GM18499 (cell line): ENCODE measurements at regions not wholly inside any gene's neighbourhood (a gene's known extent, or its start where the extent isn't known, plus 50 kb on each side); places are given as distances from the start of the nearest gene placed in this dataset.

ENCODE experiments used
- ATAC-seq: cut with Tn5 transposase; IDR thresholded peaks from one replicate; pipeline ENCODE4 v1.9.1; 2021; ENCODE audit warnings: moderate number of reproducible peaks; ENCODE audit not compliant: insufficient read depth, unreplicated experiment

- ATAC-seq, result no peak
Measured at GRCh38 chr7:21193895-21194294, 234.0 kb upstream of the SP4 start.

DNA sequence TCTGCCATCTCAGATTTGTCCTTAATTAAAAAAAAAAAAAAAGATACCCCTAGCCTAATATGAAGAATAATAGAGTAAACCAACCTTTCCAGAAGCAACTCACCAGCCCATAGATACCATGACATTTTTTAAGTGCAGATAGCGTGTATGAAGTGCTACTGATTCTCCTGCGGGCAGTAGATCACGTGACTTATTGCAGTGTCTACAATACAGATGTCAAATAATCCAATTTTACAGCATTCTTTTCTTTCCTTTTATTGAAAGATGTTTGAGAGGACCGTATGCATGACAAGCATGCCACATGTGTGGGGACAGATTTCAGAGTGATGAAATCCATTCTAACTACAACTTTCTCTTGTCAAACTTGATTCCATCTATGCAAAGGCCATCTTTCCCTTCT is 232.9 kb upstream of the SP4 start:
- ATAC-seq, result no peak

GRCh38 chr7:21198921-21199320 is 229.0 kb upstream of the SP4 start:
- ATAC-seq, result no peak

GRCh38 chr7:21200503-21200902 is 227.4 kb upstream of the SP4 start:
- ATAC-seq, result no peak

DNA sequence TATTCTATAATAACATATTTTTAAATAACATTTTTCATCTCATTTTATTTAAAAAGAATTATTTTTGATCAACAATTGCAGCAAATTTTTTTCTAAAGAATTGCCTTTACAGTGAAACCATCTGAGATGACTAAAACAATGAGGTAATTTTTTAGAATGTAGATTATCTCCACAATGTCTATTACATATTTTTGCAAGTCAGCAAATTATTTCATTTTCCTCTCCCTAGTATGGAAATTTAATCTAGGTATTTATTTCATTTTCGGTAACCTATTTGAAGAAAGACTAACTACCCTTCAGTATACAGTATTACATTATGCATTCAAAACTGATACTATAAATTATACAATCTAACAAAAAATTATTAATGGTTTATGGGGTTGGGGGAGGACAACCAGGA is 213.2 kb upstream of the SP4 start:
- ATAC-seq, result no peak

GRCh38 chr7:21215307-21215706 is 212.6 kb upstream of the SP4 start:
- ATAC-seq, result no peak

DNA sequence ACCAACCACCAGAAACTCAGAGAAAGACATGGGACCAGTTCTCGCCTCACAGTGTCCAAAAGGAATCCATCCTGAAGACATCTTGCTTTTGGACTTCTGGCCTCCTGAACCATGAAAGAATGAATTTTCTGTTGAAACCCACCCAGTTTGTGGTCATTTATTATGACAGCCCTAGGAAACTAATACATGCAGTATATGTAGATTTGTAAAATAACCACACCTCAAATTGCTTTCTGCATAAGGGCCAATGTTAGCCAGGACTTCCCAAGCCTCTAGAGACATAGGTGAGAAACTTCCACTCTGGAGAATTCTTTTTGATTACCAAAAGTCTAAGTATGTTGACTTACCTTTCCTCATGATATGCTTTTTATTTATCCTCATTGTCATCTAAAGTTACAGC is 210.5 kb upstream of the SP4 start:
- ATAC-seq, result no peak

- no peak for ATAC-seq
Measured at GRCh38 chr7:21218155-21218554, 209.7 kb upstream of the SP4 start.

DNA sequence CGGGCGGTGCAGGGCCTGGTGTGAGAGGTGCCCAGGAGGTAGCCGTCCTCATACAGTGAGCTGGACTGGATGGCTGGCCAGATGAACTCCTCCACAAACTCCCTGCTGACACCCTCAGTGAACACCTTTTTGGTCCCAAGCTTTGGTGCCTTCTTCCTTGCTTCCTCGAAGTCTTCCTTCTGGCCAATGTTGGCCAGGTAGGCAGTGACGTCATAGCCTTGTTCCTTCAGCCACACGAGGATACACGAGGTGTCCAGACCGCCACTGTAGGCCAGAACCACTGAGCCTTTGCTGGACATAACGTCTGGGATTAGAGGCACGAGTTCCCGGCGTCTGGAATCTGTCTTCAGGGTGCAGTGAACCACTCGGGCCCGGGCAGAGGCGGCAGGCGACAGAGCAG is 206.8 kb upstream of the SP4 start:
- no peak for ATAC-seq

- ATAC-seq, result no peak
Measured at GRCh38 chr7:21238400-21239116, 189.3 kb upstream of the SP4 start.

DNA sequence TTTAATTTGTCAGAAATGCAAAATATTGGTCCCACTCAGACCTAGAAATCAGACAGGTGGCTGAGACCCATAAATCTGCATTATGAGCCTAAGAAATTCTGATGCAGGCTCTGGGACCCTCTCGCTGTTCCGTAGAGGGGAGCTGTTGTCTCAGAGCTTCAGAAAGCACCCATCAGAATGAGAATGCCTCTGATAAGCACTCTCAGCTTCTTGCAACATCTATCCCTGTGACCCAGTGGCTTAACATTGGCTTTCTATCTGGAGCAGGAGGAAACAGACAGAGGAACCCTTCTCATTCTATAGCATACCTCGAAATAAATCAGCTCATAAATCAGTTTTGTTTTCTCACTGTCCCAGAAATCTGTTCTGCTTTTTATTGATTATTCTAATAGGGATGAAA is 184.6 kb upstream of the SP4 start:
- no peak for ATAC-seq

DNA sequence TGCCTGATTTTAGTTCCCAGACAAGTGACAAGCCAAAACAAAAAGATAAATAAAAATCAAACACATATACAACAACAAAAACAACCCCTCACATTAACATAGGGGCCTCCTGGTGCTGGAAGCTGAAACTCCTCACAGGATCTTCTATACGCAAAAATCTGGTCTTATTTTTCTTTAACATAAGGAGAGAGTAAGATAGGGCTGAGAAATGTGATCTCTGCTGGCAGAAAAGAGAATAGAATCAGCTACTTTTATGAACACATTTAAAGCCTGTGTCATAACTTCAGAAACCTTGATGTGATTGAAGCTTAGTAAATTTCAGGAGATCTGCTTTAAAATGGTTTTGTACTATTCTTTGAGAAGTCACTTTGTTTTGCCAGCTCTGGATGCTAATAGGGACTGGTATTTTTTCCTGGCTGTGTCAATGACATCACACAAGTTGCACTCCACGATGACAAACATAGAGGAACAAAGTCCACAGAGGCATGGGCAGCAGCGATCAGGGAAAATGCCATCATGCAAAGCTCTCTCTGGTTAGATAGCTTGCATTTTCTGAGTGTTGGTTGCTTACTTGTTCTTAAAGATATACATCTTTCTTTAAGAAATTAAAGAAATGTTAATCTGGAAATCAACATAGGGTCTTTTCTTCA is 176.6 kb upstream of the SP4 start:
- no peak for ATAC-seq

- ATAC-seq, result no peak
Measured at GRCh38 chr7:21253740-21254687, 173.9 kb upstream of the SP4 start.

DNA sequence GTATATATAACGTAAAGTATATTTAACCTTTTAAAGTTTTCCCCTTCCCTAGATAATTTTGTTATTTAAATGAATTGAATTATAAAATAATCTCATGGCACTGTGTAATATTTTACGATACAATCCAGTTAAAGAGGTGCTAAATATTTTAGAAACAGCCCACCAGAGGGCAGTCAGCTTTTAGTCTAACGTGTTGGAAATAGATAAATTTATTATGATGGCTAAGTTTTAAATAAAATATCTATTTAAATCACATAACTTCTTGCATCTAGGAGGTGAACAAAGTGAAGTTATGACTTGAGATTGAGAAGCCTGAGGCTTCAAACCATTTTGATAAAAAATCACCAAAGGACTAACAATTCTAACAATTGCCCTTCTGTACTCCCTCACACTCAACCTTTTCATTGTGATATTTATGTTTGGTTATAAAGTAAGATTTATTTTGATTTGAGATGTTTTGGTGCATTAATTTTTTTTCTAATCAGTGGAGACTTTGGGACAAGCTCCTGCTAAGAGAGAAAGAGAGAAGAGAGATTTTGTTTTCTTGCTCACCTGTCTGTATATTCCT is 171.5 kb upstream of the SP4 start:
- no peak for ATAC-seq

GRCh38 chr7:21260939-21261338 is 166.9 kb upstream of the SP4 start:
- ATAC-seq, result no peak

GRCh38 chr7:21261627-21262594 is 166.0 kb upstream of the SP4 start:
- ATAC-seq, result peak; percentile 83

DNA sequence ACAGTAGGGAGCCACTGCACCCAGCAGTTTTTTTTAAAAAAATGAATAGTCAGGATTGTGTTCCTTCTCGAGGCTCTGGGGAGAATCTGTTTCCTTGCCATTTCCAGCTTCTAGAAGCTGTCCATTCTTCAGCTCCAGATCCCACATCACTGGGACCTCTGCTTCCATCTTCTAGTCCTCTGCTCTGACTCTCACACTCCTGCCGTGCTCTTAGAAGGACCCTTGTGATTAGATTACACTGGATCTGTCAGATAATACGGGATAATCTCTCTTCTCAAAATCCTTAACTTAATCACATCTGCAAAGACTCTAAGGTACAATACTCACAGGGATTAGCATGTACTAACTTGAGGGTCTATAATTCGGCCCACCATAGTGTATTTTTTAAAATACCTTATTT is 158.9 kb upstream of the SP4 start:
- ATAC-seq, result no peak

- ATAC-seq, result no peak
Measured at GRCh38 chr7:21276471-21277035, 151.3 kb upstream of the SP4 start.

GRCh38 chr7:21278944-21279343 is 148.9 kb upstream of the SP4 start:
- no peak for ATAC-seq
